NCI-H82 treated with DMSO at 0.1 percent for 48 hours (cell line): ENCODE measurements at regions not wholly inside any gene's neighbourhood (a gene's known extent, or its start where the extent isn't known, plus 50 kb on each side); places are given as distances from the start of the nearest gene placed in this dataset.
"Not testable (repeated sequence)": the region's sequence is repeated elsewhere in the genome, so short reads cannot be mapped to it uniquely, and the experiment has no call there.

ENCODE experiments used
- DNase-seq: peaks from one replicate; lab custom pipeline; 2025; ENCODE audit not compliant: unreplicated experiment; lab: John Stamatoyannopoulos, UW

DNA sequence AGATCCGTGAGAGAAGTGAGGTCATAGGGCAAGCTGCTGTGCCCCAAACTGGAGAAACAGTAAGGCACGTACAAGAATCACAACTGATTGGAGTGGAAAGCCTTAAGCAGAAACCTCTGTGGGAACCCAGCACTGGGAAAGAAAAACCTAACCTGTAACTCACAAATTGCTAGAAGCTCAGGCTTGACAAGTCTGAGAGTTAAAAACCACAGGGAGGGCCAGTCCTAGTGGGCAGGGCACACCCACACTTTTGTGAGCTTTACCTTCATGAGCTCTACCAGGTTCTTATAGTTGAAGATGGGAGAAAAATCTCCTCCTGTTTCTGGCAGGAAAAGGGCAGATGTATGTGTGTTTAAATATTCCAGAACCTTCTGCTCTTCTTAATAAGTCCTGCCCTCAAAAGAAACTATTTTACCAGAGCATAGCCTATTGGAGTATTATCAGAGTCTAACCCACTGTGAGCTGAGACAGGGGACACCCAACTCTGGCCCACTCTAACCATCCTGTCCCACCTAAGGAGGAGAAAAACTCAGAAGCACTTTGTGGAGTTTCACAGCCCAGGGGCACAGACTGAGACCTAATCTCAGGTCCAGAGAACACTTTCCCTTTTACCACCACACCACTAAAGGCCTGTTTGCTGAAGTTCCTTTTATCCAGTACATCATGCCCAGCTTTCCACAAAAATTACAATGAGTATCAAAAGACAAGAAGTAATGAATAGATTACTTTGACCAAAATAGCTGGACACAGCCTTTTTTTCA lies 1265.7 kb upstream of the CHAC2 start:
- DNase-seq: no peak

DNA sequence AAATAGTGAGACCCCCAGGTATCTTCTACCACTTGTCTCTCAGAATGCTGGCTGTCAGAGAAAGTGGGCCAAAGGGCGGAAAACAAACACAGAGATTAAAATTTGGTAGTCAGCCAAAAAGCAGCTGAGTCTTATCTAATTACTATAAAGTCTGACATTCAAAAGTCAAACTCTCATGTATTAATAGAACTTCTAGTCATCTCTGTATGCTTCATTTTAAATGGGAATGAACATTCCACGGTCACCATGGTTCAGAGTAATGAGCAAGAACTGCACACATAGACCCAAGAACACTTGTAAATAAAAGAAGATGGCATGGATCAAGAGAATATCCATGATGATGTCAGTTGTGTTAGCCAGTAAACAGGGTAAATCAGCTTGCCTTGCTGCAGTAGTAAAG lies 1267.0 kb upstream of the CHAC2 start:
- peak; percentile 8 for DNase-seq

DNA sequence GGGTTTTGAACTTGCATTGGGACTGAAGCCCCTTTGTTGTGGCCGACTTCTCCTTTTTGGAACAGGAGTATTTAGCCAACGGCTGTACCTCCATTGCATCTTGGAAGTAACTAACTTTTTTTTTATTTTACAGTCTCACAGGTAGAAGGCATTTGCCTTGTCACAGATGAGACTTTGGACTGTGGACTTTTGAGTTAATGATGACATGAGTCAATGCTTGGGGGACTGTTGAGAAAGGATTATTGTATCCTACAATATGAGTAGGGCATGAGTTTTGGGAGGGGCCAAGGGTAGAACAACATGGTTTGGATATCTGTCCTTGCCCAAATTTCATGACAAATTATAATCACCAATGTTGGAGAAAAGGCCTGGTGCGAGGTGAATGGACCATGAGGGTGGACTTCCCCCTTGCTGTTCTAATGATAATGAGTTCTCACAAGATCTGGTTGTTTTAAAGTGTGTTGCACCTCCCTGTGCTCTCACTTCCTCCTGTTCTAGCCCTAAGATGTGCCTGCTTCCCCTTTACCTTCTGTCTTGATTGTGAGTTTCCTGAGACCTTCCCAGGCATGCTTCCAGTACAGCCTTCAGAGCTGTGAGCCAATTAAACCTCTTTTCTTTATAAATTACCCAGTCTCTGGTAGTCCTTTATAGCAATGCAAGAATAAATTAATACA lies 1269.4 kb upstream of the CHAC2 start:
- no peak for DNase-seq

DNA sequence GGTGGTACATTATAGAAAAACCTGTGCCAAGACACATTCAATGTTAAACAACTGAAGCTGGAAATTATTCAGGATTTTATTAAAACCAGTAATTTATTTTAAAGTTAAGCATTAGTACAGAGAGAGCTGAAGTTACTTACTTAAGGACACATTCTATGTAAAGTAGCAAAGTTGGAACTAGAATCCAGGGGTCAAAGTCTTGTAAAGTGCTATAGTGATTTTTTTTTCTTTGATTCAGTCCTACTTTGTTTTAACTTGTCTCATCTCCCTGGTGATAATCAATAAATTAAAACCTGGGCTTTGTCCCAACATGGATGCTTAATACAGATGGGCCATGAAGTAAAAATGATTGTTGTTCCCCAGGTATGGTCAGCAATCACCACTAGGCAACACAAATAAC lies 1271.8 kb upstream of the CHAC2 start:
- DNase-seq: no peak

DNA sequence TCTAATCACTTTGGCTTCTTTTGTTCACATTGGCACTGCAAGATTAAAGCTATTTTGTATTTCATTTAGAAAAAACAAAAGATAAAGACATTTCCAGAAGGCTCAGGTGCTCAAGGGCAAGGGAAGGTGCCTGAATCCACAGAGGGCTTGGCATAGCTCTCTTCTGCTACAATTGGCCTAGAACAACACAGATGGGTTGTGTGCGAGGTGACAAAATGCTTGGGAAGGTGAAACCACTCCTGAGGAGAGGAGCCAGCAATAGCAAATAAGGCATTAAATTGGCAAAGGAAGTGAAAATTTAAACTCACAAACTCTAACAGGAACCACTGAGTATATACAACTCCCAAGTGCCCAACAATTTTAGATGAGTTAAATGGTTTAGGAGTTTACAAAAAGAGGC lies 1290.4 kb upstream of the CHAC2 start:
- no peak for DNase-seq

DNA sequence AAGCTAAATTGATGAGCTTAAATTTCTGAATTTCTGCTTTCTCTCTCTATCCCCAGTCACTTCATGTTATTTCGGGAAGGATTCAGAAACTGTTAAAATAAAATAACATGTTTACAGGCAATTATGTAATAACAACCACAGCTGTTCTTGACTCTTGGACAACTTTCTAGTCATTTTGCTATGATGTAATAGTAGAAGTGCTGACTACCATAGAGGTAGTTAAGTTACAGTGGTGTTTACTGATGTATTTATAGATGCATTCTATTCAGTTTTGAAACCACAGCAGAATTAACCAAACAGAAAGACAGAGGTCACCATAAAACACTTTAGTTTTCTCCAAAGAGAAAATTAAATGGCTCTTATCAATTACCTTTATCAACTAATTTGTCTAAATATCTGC lies 1292.0 kb upstream of the CHAC2 start:
- no peak for DNase-seq

DNA sequence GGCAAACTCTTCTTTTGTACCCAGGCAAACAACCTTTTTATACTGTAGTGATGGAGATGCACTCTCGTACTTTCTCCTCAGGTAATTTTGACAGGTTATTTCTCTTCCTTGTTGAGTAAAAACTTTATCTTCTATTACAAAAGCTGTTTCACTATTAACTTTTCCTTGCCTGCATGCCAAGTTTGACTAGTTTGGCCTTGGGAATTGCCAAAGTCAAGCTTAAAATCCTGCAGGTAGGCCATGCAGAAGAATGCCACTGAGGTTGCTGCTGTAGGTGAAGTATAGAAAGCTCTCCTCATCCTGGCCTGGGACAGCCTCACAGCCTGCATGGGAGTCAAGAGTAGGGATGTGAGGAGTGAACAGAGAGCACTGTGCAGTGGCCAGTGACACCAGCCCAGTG lies 1293.5 kb upstream of the CHAC2 start:
- DNase-seq: no peak

DNA sequence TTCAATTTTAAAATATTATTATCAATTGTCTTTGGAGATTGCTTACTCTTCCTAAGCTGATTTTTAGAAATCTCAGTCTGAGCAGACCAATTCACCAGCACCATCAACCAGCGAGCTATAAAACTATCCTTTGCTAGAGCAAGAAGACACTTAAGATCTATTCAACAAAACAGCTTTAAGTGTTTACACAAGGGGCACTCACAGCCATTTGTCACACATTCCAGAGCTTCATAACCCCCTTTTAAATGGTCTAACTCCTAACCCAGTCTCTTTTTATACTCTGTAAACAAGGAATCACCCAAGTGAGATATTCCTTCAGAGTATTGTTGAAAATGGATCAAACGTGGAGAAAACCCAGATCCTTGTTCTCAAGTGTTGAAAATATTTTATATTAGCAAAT lies 1294.1 kb upstream of the CHAC2 start:
- DNase-seq: no peak

DNA sequence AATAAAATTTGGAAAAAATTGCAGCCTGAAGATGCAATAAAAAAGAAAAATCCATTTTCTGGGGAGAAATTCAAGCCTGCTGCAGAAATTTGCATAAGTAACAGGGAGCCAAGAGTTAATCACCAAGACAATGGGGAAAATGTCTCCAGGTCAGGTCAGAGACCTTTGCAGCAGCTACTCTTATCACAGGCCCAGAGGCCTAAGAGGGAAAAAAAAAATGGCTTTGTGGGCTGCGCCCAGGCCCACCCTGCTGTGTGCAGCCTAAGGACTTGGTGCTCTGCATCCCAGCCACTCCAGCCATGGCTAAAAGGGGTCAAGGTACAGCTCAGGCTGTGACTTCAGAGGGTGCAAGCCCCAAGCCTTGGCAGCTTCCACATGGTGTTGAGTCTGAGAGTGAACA lies 1297.1 kb upstream of the CHAC2 start:
- not testable (repeated sequence) for DNase-seq

DNA sequence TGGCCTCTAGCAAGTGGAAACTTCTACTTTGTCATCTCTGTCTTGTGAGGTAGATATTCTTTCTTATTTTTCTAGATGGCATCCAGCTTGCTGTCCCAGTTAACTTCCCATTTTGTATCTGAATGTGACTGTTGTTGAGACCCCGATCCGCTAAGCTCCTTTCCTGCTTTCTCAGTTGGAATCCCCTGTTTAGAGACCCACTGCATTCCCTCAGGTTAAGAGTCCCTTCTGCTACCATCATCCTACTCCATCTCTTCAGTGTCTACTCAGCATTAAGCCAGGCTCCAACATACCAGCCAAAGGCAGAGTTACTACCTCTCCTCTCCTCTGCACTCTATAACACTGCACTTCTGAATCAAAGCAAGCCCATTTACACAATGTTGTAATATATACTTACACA lies 1300.4 kb upstream of the CHAC2 start:
- no peak for DNase-seq

DNA sequence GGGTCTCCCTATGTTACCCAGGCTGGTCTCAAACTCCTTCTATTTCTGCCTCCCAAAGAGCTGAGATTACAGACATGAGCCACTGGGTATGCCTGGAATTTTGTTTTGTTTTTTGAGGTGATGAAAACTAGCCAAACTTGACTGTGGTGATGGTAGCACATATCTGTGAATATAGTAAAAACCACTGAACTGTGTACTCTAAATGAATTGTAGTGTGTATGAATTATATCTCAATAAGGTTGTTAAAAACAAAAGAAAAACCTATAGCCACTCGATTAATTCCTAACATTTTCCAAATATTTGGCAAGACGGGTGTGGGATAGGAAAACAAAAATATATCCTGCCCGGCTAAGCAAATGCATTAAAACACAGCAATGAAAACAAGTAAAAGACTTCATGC lies 1302.3 kb upstream of the CHAC2 start:
- no peak for DNase-seq

DNA sequence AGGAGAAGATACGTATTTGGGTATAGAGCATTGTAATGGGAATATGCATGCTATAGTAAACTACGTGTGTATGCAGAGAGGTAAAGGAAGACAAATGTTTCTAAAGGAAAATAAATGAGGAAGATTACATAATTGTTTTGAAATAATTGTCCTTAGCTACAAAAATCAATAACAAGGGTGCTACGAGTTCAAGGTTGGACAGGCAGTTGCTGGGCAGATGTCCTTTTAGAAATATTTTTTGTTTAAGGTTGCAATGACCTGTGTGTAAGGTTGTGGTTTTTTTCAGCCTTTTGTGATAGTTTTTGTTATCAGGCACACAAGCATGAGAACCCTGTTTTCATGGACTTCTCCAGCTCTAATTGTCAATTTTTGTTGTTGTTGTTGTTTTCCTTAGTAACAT lies 1304.1 kb upstream of the CHAC2 start:
- no peak for DNase-seq

DNA sequence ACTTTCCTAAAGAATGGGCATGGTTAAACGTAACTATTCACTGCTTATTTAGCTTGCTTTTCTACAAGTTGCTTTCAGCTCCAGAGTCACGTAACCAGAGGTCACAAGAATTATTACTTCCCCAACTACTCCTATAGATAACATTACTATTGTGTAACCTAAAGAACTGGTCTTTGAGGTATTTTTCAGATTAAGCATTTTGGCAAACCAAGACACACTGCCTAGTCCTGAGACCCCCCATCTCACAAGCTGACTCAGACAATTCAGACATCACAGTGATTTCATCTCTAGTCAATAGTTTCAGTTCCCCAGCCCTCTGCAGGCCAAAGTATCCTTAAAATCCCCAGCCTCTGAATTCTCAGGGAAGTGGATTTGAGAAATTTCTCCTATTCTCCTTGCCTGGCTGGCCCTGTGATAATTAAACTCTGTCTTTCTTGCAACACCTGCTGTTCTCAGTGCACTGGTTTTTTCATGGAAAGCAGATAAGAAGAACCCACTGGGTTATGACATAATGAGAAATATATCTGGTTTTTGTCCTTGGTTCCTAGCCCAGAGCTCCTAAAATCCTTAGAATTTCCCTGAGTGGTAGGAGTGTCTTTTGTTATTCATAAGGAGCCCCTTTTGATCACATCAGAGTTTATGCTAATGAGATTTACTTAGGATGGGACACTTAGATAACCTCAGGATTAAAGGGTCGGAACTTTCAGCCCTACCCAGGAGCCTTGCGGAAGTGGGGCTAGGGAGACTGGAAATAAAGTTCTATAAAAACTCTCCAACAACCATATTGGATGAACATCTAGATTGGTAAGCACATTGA lies 1310.8 kb upstream of the CHAC2 start:
- DNase-seq: no peak

DNA sequence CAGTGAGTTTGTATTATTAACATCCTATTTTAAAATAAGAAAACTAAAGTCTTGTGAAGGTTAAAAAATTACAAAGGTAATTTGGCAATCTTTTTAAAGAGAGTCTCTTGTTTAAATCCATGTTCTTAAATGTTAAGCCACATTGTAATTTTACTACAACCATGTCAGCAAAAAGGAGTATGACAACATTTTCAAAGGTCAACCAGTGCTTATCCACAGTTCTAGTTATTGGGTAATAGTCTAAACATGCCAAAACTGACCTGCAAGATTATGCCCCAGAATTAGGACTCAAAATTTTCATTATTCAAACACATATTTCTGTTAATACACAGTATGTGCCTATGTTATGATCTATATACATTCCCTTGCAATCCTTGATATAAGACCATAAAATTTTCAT lies 1312.6 kb upstream of the CHAC2 start:
- no peak for DNase-seq

DNA sequence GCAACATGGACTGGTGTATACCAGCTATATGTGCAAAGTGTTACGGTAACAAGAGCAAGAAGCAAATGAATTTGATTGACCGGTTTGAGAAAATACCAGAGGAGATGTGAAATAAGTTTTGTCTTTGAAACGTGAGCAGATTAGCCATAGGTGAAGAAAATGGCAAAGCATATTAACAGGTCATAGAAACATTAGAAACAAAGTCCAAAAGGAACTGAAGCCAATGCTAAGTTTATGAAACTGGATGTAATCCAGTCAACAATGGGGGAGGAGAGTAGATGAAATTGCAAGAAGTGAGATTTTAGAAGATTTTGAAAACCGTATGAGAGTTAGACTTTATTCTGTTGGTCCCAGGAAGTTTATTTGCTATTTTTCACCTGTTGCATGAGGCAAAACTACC lies 1315.4 kb upstream of the CHAC2 start:
- DNase-seq: no peak

DNA sequence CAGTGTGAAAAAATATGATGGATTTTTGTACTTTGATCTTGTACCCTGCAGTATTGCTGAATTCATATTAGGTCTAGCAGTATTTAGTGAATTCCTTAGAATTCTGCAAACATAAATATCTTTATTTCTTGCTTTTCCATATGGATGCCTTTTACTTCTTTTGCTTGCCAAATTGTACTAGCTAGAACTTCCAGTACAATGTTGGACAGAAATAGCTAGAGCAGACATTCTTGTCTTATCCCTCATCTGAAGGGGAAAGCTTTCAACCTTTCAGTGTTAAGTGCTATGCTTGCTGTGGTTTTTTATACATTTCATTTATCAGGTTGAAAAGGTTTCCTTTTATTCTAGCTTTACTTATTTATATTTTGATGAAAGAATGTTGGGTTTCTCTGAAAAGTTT lies 1321.9 kb upstream of the CHAC2 start:
- no peak for DNase-seq

DNA sequence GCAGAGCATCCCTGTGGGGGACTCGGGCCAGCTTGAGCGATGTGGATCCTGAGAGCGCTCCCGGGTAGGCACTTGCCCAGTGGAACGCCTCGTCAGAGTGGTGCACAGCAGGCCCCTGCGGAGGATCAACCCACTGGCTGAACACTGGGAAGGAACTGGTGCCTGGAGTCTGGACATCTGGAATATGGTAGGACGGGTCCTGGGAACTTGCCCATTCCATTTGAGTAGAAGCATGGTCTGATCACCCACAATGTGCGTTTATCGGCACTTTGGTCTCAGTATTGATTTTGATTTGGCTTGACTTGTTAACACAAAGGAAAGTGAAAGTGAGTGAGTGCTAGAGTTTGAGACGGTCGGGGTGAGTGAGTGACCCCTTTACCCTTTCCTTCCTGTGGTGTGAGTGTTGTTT lies 1336.2 kb upstream of the CHAC2 start:
- DNase-seq: no peak

DNA sequence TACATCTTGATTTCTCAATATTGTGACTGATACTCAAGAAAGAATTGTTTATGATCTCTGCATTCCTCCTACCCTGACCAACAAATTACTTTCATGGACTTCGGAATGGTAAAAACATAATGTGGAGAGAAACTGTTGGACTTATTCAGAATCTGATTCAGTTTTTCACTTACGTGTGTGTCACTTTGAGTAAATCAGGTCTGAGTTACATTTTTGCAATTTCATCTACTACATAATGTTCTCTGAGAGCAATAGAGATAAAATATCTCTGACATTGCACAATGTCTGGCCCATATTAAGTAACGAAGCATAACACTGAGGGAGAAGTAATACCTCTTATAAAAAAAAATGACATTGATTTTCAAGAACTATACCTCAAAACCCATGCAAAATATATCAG lies 1337.9 kb upstream of the CHAC2 start:
- no peak for DNase-seq

DNA sequence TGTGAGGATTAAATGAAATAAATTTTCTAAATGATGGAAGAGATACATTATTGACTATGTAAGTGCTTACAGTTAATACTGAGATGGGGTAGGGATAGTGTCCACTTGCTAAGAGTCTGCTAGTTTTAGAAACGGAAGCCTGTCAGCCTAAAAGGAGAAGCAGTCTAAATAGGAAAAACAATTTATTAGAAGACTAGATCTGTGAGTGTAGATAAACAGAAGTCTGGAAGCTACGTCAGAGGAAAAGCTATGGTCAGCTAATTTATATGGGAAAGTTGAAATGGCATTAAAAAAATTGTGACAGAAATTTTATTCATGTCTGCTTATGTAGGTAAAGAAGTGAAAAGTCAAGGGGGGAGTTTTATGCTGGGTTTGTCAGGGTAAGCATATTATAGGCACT lies 1338.4 kb upstream of the CHAC2 start:
- no peak for DNase-seq

DNA sequence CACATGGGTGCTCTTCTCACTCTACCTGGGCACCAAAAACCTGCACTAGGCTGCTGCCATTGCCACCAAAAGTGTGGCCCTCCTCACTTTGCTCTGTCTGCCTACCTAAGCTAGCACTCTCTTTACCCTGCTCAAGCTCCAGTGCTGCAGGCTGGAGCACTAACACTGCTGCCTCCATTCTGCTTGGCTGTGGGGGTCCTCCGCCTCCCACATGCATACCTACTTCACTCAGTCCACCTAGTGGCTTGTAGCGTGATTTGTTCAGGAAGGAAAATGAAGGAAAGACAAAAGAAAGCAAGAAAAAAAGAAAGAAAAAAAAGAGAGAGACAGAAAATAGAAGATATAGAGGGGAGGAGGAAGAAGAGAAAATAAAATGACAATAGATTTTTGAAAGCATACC lies 1339.4 kb upstream of the CHAC2 start:
- DNase-seq: no peak

DNA sequence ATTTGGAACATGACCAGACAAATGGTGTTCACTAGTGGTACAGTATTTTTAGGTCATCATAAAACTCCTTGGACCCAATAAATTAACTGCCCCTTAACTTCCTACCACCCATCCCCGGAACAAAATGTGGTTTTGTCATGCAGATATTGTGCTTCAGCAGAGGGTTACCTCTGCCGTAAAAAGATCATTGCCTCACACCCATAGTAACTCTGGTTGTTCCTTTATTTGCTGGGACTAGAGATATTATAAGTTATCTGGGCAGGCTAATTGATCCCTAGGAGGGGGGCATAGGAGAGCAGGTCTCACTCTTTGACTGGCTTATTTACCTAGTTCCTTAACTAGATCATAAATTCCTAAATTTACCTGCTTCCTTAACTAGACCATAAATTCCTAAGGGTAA lies 1343.9 kb upstream of the CHAC2 start:
- DNase-seq: no peak

DNA sequence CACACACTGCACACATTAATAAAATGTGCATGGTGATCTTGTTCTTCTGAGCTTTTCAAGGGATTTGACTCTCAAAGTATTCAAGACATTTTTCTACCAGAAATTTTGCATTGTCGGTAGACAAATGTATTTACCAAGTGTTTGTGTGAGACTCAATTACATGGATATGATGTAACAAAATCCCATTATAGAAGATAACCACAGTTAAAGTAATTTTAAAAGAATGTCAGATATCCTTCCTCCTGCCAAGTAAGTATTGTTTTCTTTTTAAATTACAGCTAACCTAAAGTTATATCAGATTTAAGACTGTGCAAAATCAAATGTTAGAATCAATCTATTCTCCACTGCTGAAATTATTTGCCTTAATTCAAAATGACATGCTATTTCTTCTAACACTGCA lies 1344.5 kb upstream of the CHAC2 start:
- DNase-seq: no peak
